ENCODE measurements at regions not wholly inside any gene's neighbourhood (a gene's known extent, or its start where the extent isn't known, plus 50 kb on each side); places are given as distances from the start of the nearest gene placed in this dataset.
"Not testable (repeated sequence)": the region's sequence is repeated elsewhere in the genome, so short reads cannot be mapped to it uniquely, and the experiment has no call there.

- DNase-seq (ENCODE audit: low read depth): no peak
Observed at GRCh38 chr3:31100519-31100918, 206.1 kb upstream of the GADL1 start.

DNA sequence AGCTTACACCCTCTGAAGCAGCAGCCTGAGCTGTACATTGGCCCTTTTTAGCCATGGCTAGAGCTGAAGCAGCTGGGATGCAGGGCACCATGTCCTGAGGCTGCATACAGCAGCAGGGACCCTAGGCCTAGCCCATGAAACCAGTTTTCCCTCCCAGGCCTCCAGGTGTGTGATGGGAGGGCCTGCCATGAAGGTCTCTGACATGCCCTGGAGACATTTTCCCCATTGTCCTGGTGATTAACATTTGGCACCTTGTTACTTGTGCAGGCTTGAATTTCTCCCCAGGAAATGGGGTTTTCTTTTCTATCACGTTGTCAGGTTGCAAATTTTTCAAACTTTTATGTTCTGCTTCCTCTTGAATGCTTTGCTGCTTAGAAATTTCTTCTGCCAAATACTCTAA, 206.8 kb upstream of the GADL1 start:
- DNase-seq (ENCODE audit: low read depth): not testable (repeated sequence)

DNA sequence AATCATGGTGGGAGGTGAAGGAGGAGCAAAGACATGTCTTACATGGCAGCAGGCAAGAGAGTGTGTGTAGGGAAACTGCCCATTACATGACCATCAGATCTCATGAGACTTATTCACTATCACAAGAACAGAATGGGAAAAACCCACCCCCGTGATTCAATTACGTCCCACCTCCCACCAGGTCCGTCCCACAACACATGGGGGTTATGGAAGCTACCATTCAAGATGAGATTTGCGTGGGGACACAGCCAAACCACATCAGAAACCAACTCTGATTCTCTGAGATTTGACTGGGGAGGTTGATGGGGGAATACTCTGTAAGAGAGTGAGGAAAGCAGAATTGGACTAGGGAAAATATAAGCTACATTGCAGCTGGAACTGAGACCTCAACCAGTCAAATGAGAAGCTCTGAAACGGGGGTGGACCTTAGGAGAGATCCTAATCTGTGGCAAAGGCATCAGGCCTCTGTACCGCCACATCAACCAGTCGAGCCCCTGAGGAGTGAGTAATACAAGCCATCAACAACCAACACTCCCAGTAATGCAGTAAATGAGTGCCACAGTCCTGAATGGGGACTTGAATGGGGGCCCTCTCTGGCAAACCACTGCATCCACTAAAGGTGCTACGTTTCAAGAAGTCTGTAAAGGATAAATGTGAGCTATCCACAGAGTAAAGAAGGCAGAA, 207.9 kb upstream of the GADL1 start:
- no peak for DNase-seq (ENCODE audit: low read depth)

- DNase-seq (ENCODE audit: low read depth): no peak
Observed at GRCh38 chr3:31103181-31103580, 208.7 kb upstream of the GADL1 start.

GRCh38 chr3:31103623-31104180, 209.2 kb upstream of the GADL1 start:
- no peak for DNase-seq (ENCODE audit: low read depth)

DNA sequence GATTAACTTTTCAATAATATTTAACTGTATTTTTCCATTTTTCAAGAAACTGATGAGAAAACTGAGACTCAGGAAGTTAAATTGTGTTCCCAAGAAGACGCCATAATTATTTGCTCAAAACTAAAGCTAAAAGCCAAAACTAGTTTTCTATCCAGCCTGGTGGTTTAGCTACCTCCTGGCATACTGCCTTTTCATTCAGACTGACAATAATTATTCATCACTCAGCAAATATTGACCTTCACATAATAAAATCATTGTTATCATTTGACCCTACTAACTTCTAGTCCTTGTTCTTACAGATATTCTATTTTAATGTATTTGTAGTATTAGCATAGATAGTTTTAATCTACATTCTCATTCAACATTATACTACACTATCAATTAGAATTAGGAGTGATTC, 210.6 kb upstream of the GADL1 start:
- no peak for DNase-seq (ENCODE audit: low read depth)

- peak; percentile 90 for DNase-seq (ENCODE audit: low read depth)
Observed at GRCh38 chr3:31105438-31106077, 211.1 kb upstream of the GADL1 start.

- DNase-seq (ENCODE audit: low read depth): peak; percentile 59
Observed at GRCh38 chr3:31106204-31106603, 211.7 kb upstream of the GADL1 start.

DNA sequence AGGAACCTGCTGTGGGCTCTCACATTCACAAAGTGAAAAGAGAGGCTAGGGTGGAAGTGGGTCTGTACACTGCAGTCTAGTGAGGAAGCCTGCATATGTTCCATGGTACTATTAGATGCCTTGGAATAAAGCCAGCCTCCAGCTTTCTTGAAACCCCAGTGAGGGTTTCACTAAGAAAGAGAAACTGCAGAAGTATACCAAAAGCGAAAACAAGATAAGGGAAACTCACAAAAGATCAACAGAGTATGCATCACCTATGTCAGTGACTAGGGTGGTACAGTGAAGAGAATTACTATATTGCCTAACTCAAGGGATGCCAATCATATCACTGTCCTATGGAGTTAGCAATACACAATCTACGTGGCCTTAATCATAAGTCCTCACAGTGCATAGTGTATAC, 212.5 kb upstream of the GADL1 start:
- DNase-seq (ENCODE audit: low read depth): no peak

- DNase-seq (ENCODE audit: low read depth): no peak
Observed at GRCh38 chr3:31114929-31115283, 220.4 kb upstream of the GADL1 start.

- DNase-seq (ENCODE audit: low read depth): not testable (repeated sequence)
Observed at GRCh38 chr3:31115531-31115930, 221.1 kb upstream of the GADL1 start.

- DNase-seq (ENCODE audit: low read depth): peak; percentile 41
Observed at GRCh38 chr3:31116651-31117050, 222.2 kb upstream of the GADL1 start.

GRCh38 chr3:31117854-31118253, 223.4 kb upstream of the GADL1 start:
- DNase-seq (ENCODE audit: low read depth): no peak

GRCh38 chr3:31124373-31124772, 229.9 kb upstream of the GADL1 start:
- no peak for DNase-seq (ENCODE audit: low read depth)

GRCh38 chr3:31125413-31126020, 231.1 kb upstream of the GADL1 start:
- no peak for DNase-seq (ENCODE audit: low read depth)

DNA sequence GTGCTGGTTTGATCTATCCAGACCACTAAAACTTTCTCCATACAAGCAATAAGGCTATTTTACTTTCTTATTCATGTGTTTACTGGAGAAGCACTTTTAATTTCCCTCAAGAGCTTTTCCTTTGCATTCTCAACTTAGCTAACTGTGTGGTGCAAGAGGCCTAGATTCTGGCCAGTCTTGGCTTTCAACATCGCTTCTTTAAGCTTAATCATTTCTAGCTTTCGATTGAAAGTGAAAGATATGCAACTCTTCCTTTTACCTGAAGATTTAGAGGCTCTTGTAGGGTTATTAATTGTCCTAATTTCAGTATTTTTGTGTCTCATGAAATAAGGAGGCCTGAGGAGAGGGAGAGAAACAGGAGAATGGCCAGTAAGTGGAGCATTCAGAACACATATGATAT, 234.8 kb upstream of the GADL1 start:
- DNase-seq (ENCODE audit: low read depth): no peak

GRCh38 chr3:31132132-31132769, 237.8 kb upstream of the GADL1 start:
- peak; percentile 18 for DNase-seq (ENCODE audit: low read depth)

GRCh38 chr3:31133541-31133940, 239.1 kb upstream of the GADL1 start:
- no peak for DNase-seq (ENCODE audit: low read depth)

DNA sequence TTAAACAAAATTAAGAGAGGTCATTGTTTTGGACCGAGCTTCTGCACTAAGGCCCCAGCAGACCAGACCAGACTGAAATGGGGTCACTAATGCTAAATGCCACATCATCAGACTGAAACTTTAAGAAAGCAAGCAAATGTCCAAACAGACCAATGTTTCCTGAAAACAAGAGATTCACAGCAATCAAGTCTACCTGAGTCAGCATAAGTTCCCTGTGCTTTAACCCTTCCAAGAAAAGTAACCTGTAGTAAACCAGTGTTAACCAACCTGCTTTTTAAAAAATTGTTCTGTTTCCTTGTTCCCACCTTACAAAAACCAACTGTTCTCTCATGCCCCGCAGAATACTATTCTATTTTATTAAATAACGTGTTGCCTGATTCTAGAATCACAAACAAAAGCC, 241.1 kb upstream of the GADL1 start:
- no peak for DNase-seq (ENCODE audit: low read depth)

GRCh38 chr3:31137718-31138465, 243.4 kb upstream of the GADL1 start:
- no peak for DNase-seq (ENCODE audit: low read depth)

DNA sequence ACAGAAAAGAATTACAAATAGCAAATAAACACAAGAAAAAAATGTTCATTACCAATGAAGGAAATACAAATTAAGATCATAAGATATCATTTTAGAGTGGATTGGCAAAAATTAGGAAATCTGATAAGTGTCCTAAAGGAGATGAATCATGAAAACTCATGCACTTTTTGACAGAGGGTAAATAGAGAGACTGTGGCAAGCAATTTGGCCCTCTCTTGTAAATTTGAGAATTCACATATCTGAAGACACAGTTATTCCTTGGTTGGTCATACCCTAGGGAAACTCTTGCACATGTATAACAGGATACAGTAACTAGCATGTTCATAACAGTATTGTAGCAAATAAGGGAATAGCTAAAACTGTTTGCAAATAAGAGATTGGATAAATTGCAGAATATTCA, 246.0 kb upstream of the GADL1 start:
- DNase-seq (ENCODE audit: low read depth): no peak

GRCh38 chr3:31142139-31142538, 247.7 kb upstream of the GADL1 start:
- no peak for DNase-seq (ENCODE audit: low read depth)

Measured in non-pigmented ciliary epithelial cell (primary cell).